ENCODE measurements at regions not wholly inside any gene's neighbourhood (a gene's known extent, or its start where the extent isn't known, plus 50 kb on each side); places are given as distances from the start of the nearest gene placed in this dataset.

DNA sequence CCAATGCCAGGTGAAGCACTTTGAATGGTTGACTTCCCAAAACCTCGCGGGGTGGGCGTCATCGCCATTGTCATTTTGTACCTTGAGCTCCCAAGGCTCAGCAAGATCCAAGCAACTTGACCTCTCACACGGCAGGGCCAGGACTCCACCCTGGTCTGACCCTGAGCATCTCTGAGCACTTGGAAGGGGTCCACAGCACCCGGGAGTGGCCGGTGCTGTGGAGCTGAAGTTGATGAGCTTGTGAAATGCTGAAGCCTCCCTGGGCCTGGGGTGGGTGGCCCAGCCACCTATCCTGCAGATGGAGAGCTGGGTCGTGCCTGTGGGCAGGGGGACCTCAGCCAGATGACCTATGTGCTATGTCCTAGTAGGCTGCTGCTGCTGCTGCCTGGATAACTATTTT lies 283.3 kb upstream of the FOXF1 start:
- POLR2A ChIA-PET (ENCODE audit: unreplicated experiment) = no interaction called here
- intact Hi-C loops (cut with micrococcal nuclease; ENCODE audit: unreplicated experiment) = no loop called here

DNA sequence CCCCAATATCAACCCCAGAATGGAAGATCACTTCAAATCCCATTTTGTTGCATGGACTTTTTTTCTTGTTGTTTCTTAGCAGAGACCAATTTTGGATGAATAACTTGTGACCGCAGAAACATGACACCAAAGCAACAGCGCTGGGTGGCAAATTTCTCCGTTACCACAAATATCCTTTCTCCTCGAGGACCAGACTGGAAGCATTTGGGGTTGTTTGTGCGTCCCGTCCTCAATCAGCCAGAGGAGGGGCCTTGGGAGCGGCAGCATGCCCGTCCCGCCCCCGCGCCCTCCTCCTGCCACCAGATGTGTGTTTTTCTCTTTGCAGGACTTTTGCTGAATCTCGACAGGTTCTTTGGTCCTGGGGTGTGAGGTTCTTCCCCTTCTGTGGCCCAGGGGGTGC lies 282.5 kb upstream of the FOXF1 start:
- POLR2A ChIA-PET (ENCODE audit: unreplicated experiment) = no interaction called here

More for the DNA sequence above, 283.3 kb upstream of the FOXF1 start:
- CTCF ChIA-PET = no interaction called here
- Histone ChIP-seq H3K4me1 (replicated peaks; ENCODE audit: insufficient read depth) (no peaks in the 10 kb centered on the region), H3K27me3 (ENCODE audit: insufficient read depth, low read depth) (peaks cover 68% of the 10 kb centered on the region), H3K79me2 (ENCODE audit: low read depth) (no peaks in the 10 kb centered on the region), H4K20me1 (ENCODE audit: insufficient read depth) (no peaks in the 10 kb centered on the region), H2AFZ (no peak overlapping the region), H3K4me3 (no peak overlapping the region), H3K4me2 (no peak overlapping the region), H3K36me3 (ENCODE audit: low read depth) (no peaks in the 10 kb centered on the region), H3K27ac (no peak overlapping the region), H3F3A (ENCODE audit: insufficient read depth, low read depth) (no peaks in the 10 kb centered on the region), H3K9me3 (ENCODE audit: insufficient read depth, low read depth) (no peaks in the 10 kb centered on the region), H3K9me2 (ENCODE audit: insufficient read depth) (no peaks in the 10 kb centered on the region)
- BruUV-seq (replicated peaks) = no TSS peak
- no peak for DNase-seq
- TF ChIP-seq EZH2 (IDR thresholded peaks at IDR 0.05; ENCODE audit: low read depth) = no peak
- TF ChIP-seq, protein P1, sequence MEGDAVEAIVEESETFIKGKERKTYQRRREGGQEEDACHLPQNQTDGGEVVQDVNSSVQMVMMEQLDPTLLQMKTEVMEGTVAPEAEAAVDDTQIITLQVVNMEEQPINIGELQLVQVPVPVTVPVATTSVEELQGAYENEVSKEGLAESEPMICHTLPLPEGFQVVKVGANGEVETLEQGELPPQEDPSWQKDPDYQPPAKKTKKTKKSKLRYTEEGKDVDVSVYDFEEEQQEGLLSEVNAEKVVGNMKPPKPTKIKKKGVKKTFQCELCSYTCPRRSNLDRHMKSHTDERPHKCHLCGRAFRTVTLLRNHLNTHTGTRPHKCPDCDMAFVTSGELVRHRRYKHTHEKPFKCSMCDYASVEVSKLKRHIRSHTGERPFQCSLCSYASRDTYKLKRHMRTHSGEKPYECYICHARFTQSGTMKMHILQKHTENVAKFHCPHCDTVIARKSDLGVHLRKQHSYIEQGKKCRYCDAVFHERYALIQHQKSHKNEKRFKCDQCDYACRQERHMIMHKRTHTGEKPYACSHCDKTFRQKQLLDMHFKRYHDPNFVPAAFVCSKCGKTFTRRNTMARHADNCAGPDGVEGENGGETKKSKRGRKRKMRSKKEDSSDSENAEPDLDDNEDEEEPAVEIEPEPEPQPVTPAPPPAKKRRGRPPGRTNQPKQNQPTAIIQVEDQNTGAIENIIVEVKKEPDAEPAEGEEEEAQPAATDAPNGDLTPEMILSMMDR (conservative IDR thresholded peaks at IDR 0.05) = no peak

DNA sequence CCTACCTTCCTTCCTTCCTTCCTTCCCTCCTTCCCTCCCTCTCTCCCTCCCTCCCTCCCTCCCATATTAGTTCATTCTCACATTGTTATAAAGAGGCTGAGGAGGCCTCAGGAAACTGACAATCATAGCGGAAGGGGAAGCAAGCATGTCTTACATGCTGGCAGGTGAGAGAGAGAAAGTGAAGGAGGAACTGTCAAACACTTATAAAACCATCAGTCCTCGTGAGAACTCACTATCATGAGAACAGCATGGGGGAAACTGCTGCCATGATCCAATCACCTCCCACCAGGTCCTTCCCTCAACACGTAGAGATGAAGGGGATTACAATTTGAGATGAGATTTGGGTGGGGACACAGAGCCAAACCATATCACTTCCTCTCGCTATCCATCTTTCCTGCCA lies 281.6 kb upstream of the FOXF1 start:
- no TSS peak for BruUV-seq (replicated peaks)
- Histone ChIP-seq H3K36me3 (ENCODE audit: low read depth) (no peaks in the 10 kb centered on the region), H3K4me1 (replicated peaks; ENCODE audit: insufficient read depth) (no peaks in the 10 kb centered on the region), H3K4me3 (no peak overlapping the region), H3K27me3 (ENCODE audit: insufficient read depth, low read depth) (peaks cover 61% of the 10 kb centered on the region), H3F3A (ENCODE audit: insufficient read depth, low read depth) (no peaks in the 10 kb centered on the region), H2AFZ (no peak overlapping the region), H3K9me3 (ENCODE audit: insufficient read depth, low read depth) (no peaks in the 10 kb centered on the region), H4K20me1 (ENCODE audit: insufficient read depth) (no peaks in the 10 kb centered on the region), H3K27ac (no peak overlapping the region), H3K79me2 (ENCODE audit: low read depth) (no peaks in the 10 kb centered on the region), H3K9me2 (ENCODE audit: insufficient read depth) (no peaks in the 10 kb centered on the region), H3K4me2 (no peak overlapping the region)
- CTCF ChIA-PET = no interaction called here
- POLR2A ChIA-PET (ENCODE audit: unreplicated experiment) = no interaction called here
- TF ChIP-seq, protein P1 (conservative IDR thresholded peaks at IDR 0.05) = no peak
- no peak for TF ChIP-seq EZH2 (IDR thresholded peaks at IDR 0.05; ENCODE audit: low read depth)
- intact Hi-C loops (cut with micrococcal nuclease; ENCODE audit: unreplicated experiment) = no loop called here
- DNase-seq = no peak

More for the DNA sequence above, 282.5 kb upstream of the FOXF1 start:
- Histone ChIP-seq H3K4me1 (replicated peaks; ENCODE audit: insufficient read depth) (no peaks in the 10 kb centered on the region), H3F3A (ENCODE audit: insufficient read depth, low read depth) (no peaks in the 10 kb centered on the region), H3K4me3 (no peak overlapping the region), H2AFZ (no peak overlapping the region), H3K27ac (no peak overlapping the region), H3K9me3 (ENCODE audit: insufficient read depth, low read depth) (no peaks in the 10 kb centered on the region), H3K4me2 (no peak overlapping the region), H3K36me3 (ENCODE audit: low read depth) (no peaks in the 10 kb centered on the region), H3K27me3 (ENCODE audit: insufficient read depth, low read depth) (peaks cover 68% of the 10 kb centered on the region), H3K9me2 (ENCODE audit: insufficient read depth) (no peaks in the 10 kb centered on the region), H4K20me1 (ENCODE audit: insufficient read depth) (no peaks in the 10 kb centered on the region), H3K79me2 (ENCODE audit: low read depth) (no peaks in the 10 kb centered on the region)
- CTCF ChIA-PET = no interaction called here
- TF ChIP-seq EZH2 (IDR thresholded peaks at IDR 0.05; ENCODE audit: low read depth) = no peak
- TF ChIP-seq, protein P1 (conservative IDR thresholded peaks at IDR 0.05) = no peak
- DNase-seq = no peak
- intact Hi-C loops (cut with micrococcal nuclease; ENCODE audit: unreplicated experiment) = no loop called here
- BruUV-seq (replicated peaks) = no TSS peak

Measured in PC-9 (cell line).